Forelimb muscle (tissue), 1 donor: ENCODE measurements at regions not wholly inside any gene's neighbourhood (a gene's known extent, or its start where the extent isn't known, plus 50 kb on each side); places are given as distances from the start of the nearest gene placed in this dataset.
A peak's percentile ranks its signal among the peaks of the same experiment; 100 is the strongest.
"Not testable (repeated sequence)": the region's sequence is repeated elsewhere in the genome, so short reads cannot be mapped to it uniquely, and the experiment has no call there.

ENCODE experiments used
- DNase-seq: peaks from one replicate; pipeline ENCODE4 v3.0.0-alpha.2; 2013; ENCODE audit warnings: low read depth

DNA sequence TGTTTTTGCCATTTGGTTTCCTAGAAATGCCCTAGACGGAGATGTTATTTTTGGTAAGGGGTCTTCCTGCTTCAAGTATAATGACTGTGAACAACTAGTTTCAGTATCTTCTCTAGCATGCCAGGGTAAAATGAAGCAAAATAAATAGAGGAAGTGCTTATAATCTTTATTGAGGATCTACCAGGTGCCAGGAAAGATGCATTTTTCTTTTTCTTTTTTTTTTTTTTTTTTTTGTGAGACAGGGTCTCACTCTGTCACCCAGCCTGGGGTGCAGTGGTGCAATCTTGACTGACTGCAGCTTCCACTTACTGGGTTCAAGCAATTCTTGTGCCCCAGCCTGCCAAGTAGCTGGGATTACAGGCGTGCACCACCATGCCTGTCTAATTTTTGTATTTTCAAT is 146.6 kb upstream of the GRK3 start:
- not testable (repeated sequence) for DNase-seq

- DNase-seq = no peak
These were observed 145.0 kb upstream of the GRK3 start for GRCh38 chr22:25419247-25420113.

DNA sequence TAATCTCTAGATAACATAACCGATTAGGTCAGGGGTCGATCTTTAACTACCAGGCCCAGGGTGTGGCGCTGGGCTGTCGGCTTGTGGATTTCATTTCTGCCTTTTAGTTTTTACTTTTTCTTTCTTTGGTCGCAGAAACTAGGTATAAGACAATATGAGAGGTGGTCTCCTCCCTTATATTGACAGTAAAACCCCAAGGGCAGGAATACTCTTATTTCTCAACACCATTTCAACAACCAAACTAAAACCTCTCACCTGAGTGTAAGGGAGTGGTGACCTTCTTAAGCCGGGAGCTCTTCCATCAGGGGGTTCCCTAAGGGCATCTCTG is 144.4 kb upstream of the GRK3 start:
- DNase-seq = not testable (repeated sequence)

DNA sequence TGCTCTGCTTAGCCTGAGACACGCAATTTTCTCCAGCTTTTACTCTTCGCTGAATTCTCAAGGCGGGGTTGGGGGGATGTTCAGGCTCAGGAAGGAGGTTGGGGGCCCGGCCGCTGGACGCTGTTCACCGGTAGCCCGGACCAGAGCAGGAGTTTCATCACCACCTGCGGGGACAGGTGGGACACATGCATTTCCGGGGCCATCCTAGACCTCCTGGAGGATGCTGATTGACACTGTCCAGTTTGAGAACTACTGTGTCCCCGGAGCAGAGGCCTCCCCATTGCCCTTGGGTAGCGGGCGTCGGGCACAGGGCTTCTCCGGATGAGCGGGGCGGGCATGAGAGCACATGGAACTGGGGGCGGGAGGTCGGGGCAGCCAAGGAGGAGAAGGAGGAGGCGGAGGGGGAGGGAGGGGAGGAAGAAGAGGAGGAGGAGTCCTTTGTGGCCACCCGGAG is 144.0 kb upstream of the GRK3 start:
- DNase-seq = no peak

DNA sequence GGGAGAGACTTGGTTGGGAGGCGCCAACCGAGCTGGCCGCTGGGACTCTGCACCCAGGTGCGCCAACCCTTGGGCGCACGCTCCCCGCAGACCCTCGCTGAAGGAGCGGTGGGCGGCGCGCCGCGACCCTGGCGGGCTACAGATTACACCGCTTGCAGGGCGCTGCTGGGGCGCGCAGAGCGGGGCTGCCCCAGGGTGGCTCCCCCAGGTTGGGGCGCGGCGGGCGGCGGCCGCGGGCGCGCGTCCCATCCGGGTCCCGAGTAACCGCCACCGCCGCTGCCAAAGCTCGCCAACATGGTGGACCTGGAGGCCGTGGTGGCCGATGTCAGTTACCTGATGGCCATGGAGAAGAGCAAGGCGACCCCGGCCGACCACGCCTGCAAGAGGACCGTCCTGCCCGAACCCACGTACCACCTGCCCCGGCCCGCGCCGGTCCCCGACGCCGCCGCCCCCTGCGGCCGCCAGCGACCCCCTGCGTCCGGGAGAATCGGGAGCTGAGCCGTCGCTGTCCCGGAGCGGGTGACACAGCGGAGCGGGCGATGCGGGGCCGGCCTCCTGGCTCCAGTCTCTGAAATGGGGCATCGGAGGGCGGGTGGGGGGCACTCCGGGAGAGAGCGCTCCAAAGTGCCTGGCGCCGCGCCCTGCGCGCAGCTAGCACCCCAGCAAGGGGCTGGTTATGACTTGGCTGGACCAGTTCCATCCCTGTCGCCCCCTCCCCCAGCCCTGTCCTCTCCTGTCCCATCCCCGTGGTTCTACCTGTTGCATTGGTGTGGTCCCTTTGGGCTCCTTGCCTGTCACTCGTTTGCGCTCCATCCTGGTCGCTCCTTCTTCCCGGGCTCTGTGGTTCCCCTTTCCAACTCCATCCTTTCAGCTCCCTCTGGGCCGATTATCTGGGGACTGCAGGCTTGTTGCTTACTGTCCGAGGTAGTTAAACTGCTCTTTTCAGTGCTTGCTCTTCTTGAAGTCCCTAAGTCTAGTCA is 143.3 kb upstream of the GRK3 start:
- no peak for DNase-seq

DNA sequence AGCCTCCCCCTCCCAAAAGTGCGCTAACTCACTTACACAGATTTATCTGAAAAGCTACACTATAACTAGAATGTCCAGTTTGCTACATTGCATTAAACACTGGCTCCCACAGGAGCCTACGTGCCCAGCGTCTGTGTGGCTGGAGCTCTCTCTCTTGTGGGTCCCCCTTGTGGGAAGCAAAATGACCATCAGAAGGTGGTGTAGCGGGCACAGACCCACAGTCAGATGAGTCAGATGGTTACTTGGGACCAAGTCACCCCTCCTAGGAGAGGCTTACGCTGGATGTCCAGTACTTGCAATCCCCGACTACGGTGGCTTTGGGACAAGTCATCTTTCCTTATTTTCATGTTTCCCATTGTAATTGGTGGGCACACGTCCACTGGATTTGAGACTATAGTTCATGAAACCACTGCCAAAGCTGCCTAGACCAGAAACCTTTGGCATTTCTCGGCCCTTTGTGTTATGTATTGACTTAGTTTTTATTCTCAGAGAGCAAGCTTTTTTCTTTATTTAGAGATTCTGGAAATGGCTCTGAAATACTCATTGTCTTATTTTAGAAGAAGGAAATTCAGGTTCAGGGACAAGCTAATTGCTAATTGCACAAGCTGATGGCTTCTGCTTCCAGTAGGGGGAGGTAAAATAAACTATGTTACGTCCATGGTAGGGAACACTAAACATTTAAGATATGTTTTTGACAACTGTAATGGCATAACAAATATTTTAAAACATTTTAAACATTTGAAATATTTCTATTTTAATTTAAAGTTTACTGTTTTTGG is 137.8 kb upstream of the GRK3 start:
- not testable (repeated sequence) for DNase-seq

DNA sequence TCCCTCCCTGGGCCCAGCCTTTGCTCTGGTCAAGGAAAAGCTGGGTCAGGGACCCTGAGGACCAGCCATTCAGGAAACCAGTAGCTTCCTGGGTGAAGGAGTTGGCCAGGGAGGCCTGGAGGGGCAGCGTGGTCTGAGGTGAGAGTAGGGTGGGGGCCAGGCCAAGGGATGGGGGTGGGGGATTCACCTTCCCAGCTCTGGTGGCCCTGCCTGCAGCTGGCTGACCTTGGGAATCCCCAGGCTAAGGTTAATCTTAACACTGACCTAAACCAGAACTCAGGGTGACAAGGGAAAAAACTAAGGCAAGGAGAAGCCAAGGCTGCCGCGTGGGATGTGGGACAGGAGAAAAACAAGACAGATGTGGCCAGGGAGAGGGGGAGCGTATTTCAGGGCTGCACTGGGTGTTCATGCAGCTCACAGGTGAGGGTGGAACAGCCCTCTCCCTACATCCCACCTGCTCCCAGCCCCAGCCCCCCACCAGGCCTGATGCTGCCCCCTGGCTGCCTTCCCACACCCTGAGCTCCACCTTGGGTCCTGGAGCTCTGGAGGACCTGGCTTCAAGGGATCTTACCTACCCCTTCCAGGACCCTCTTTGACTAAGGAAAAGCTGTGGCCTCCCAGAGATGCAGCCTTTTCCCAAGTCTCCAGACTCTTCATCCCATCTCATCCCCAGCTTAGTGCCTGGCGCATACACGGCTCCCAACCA is 132.7 kb upstream of the GRK3 start:
- DNase-seq = not testable (repeated sequence)

- DNase-seq = not testable (repeated sequence)
These were observed 131.0 kb upstream of the GRK3 start for GRCh38 chr22:25433381-25433970.

- no peak for DNase-seq
These were observed 126.9 kb upstream of the GRK3 start for GRCh38 chr22:25437414-25438160.

- DNase-seq = peak; percentile 78
These were observed 117.3 kb upstream of the GRK3 start for GRCh38 chr22:25447067-25447685.

DNA sequence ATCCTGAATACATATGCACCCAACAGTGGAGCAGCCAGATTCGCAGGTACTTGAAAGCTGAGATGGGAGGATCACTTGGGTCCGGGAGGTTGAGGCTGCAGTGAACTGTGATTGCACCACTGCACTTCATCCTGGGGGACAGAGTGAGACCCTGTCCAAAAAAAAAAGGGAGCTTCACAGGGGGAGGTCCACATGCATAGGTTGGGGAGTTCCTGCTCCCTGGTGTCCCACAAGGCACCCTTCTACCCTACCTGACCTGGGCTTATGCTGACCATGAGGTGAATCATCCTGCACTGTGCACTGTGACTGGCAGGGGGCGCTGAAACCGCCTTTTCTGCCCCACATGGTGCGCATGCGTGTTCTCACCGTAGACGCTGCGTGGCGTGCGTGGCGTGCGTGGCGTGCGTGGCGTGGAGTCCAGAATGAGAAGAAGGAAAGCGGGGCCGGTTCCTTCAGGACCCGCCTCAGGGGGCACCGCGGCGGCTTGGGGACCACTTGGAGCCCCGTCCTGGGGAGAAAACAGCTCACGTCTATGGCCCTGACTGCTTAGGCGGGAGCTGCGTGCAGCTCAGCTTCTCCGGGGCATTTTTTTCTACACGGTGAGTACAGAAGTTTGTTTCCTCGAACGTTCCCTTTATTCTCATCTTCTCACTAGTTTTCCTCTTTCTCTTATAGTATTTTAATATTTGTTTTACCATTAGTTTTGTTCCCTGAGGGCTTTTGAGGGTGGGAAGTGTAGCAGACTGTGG is 116.6 kb upstream of the GRK3 start:
- DNase-seq = no peak

DNA sequence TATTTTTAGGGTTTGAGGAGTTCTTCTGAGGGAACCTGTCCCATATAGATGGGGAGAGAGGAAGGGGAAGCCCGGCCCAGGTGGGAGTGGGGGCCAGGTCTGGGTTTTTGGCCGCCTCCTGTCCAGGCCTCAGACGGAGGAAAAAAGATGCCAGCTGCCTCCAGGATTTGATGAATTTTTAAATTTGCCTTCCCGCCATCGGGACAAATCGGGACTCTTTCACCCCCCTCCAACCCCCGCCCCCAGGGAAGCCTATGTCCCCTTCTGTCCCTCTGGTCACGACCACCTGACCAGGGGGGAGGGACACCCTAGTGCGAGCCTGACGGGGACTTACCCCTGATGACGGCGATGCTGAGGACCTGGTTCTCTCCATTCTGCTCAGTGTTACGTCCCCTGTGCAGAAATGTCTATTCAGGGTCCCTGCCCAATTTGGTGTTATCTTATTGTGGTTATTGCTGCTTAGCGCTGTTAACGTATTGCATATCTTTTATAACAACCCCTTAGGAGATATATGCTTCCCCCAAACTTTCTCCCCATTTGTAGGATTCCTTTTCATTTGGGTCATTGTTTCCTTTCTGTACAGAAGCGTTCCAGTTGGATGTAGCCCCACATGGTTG is 115.9 kb upstream of the GRK3 start:
- DNase-seq = no peak

DNA sequence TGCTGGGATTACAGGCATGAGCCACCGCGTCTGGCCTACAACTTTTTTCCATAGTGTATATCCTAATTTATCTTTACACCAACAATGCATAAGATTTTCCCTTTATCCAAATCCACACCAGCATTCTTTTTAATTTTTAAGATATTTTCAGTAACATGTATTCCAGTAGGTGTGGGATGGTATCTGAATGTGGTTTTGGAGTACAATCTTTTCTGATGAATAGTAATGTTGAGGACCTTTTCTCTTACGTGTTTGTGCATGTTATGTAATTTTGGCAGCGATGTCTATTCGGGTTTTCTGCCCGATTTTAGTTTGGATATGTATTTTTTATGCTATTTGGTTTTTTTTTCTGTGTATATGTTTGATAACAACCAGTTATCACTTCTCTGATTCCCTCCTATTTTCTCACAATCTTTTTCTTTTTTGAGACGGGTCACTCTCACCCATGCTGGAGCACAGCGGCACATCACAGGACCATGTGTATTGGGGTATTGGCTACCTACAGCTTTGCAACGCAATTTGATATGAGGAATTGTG is 114.6 kb upstream of the GRK3 start:
- no peak for DNase-seq

GRCh38 chr22:25451480-25452114 is 112.9 kb upstream of the GRK3 start:
- no peak for DNase-seq

DNA sequence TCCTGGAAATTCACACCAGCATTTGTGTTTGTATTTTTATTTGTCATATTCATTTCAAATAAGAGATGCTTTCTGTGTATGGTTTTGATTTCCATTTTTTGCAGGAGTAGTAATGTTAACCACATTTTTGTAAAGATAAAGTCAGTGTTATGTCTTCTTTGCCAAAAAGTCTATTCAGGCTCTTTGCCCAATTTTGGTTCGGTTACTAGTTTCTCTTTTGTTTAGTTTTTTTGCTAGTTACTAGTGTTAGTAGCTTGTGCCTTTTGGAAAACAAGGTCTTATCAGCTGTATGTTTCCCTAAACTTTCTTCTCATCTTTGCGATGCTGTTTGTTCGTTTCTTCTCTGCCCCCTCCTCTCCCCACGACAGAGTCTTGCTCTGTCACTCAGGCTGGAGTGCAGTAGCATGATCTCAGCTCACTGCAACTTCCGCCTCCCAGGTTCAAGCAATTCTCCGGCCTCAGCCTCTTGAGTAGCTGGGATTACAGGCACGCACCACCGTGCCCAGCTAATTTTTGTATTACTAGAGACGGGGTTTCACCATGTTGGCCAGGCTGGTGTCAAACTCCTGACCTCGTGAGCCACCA is 112.3 kb upstream of the GRK3 start:
- no peak for DNase-seq

DNA sequence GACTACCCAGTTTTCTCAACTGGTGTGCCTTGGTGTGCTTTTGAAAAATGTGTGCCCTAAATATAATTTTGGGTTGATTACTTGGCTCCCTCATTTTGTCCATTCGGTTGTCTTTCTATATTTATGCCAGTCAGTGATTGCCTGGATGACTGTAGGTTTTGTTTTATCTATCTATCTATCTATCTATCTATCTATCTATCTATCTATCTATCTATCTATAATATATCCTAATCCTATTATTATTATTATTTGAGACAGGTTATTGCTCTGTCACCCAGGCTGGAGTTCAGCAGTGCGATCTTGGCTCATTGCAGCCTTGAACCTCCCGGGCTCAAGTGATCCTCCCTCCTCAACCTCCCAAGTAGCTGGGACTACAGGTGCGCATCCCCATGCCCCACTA is 111.4 kb upstream of the GRK3 start:
- DNase-seq = no peak

DNA sequence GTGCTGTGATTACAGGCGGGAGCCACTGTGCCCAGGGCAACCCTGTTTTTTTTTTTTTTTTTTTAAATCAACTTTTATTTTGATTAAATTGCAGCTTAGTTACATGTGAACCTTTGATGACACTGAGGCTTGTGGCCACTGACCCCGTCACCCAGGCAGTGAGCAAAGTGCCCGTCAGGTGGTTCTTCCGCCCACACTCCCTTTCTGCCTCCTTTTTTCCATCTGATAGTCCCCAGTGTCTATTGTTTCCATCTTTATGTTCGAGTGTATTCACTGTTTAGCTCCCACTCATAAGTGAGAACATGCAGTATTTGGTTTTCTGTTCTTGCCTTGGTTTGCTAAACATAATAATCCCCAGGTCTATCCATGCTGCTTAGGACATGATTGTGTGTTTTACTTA is 110.9 kb upstream of the GRK3 start:
- DNase-seq = no peak
